ENCODE measurements at regions not wholly inside any gene's neighbourhood (a gene's known extent, or its start where the extent isn't known, plus 50 kb on each side); places are given as distances from the start of the nearest gene placed in this dataset.

DNA sequence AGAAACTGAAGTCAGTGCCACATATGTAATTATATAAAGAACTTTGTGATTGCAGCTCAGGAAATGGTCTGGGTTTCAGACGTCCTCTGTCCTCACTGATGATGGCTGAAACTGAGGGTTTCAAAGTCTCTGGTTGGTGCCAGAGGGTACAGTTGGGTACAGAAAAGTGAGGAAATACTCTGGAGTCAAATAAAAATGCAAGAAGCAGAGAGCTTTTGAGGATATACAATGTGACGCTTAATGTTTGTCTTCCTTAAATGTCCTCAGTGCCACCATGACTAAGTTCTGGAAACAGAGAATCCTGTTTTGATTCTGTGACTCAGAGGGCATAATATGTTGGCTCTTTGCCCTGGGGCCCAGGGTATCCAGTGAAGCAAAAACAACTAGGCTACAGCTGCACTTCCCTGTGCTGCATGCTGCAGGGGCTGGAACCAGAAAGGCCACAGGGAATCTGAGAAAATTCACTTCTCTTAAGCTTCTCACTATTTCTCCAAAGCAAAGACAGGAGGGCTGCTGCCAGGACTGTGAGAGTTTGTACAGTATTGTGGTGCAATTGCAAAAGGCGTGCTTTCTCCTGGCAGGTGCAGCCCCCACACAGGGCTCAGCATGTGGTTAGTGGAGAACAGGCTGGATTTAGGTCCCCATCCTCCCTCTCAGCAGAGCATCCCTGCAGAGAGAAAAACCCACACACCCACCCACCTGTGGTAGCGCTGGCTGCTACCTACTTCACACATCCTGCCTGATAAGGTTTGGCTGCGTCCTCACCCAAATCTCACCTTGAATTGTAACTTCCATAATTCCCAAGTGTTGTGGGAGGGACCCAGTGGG, 169.5 kb upstream of the SVIL start:
- ATAC-seq (no peak), DNase-seq (no peak)
- H3K36me3 Mint-ChIP-seq, result peaks cover 0 to 5% (median 0%) of the 10 kb centered on the region in 3 donors
- H3K27me3 Mint-ChIP-seq, result peaks cover 2 to 18% (median 7%) of the 10 kb centered on the region in 5 donors
- peaks cover 0 to 6% (median 0%) of the 10 kb centered on the region in 9 donors for H3K9me3 Mint-ChIP-seq
- H3K4me3 Mint-ChIP-seq, result no peak overlapping the region
- H3K27ac Mint-ChIP-seq, result no peak overlapping the region
- POLR2A ChIA-PET, result interaction anchor here (0.6 kb wide), 1 partner anchor 261 kb away, joined by 3 read pairs; no protein-coding TSS in a partner anchor
- peaks cover 0 to 2% (median 1%) of the 10 kb centered on the region in 4 donors for H3K4me1 Mint-ChIP-seq

DNA sequence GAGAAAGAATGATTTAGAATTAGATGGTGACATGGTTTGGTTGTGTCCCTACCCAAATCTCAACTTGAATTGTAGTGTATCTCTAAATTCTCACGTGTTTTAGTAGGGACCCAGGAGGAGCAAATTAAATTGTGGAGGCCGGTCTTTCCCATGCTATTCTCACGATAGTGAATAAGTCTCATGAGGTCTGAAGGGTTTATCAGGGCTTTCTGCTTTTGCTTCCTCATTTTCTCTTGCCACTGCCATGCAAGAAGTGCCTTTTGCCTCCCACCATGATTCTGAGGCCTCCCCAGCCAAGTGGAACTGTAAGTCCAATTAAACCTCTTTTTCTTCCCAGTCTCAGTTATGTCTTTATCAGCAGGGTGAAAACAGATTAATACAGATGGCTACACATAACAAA, 167.4 kb upstream of the SVIL start:
- Mint-ChIP-seq H3K4me1 (peaks cover 0 to 2% (median 1%) of the 10 kb centered on the region in 4 donors), H3K36me3 (peaks cover 0 to 5% (median 0%) of the 10 kb centered on the region in 3 donors), H3K4me3 (no peak overlapping the region), H3K27me3 (peaks cover 0 to 15% (median 7%) of the 10 kb centered on the region in 5 donors), H3K27ac (no peak overlapping the region), H3K9me3 (peaks cover 0 to 6% (median 0%) of the 10 kb centered on the region in 9 donors)
- POLR2A ChIA-PET, result no interaction called here
- no peak for ATAC-seq
- DNase-seq, result no peak

DNA sequence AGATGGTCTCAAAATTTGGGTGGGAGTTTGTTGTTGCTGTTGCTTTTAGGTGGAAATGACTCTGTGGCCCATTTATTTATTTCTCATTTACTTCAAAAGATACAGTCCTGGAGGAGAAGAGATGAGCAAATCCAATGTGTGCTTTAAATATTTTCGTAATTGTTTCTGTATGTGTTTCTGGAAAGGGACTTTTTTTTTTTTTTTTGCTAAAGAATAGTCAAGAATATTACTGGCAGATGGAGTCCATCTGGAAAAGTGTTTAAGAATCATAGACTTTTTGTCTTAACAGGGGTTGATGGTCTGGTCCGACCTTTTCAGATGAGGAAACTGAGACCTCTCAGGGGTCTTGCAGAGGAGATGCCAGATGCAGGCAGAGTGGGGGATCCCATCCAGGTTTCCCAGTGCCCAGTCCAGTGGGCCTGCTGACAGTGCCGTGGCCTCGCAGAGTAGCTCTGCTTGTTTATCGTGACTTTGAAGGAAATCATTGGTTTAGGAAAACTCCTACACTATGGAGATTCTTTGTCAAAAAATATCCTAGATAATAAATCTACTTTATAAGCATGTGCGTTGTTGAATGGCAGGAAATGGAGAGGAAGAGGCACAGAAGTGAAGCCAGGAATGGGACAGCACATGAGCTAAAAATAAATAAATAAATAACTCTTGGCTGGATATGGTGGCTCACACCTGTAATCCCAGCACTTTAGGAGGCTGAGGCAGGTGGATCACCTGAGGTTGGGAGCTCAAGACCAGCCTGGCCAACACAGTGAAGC, 164.3 kb upstream of the SVIL start:
- Mint-ChIP-seq H3K27me3 (peaks cover 0 to 8% (median 0%) of the 10 kb centered on the region in 5 donors), H3K4me3 (no peak overlapping the region), H3K27ac (no peak overlapping the region), H3K36me3 (no peaks in the 10 kb centered on the region), H3K9me3 (peaks cover 0 to 4% (median 0%) of the 10 kb centered on the region in 9 donors), H3K4me1 (peaks cover 0 to 2% (median 1%) of the 10 kb centered on the region in 4 donors)
- DNase-seq, result no peak
- no peak for ATAC-seq
- POLR2A ChIA-PET, result no interaction called here

DNA sequence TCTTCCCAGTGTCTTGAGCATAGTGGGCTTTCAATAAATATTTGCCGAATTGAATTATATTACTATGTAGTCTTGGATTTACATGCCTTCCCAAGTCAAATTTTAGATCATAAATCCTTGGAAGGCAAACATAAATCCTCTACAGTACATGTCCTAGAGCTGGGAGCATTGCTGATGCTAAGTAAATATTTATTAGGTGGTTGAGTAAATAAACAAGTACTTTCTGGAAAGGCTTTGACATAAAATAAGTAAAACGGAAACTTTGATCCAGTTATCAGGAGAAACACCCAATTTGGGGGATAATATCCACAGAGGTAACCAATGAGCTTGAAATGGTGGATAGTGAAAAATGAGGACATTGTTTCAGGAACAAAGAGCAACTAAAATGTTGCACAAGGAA, 162.8 kb upstream of the SVIL start:
- H3K4me1 Mint-ChIP-seq, result peaks cover 0 to 1% (median 0%) of the 10 kb centered on the region in 4 donors
- peaks cover 0 to 4% (median 0%) of the 10 kb centered on the region in 5 donors for H3K27me3 Mint-ChIP-seq
- H3K36me3 Mint-ChIP-seq, result no peaks in the 10 kb centered on the region
- no peak overlapping the region for H3K4me3 Mint-ChIP-seq
- DNase-seq, result no peak
- no peak overlapping the region for H3K27ac Mint-ChIP-seq
- ATAC-seq, result no peak
- H3K9me3 Mint-ChIP-seq, result peaks cover 0 to 4% (median 0%) of the 10 kb centered on the region in 9 donors
- POLR2A ChIA-PET, result no interaction called here

DNA sequence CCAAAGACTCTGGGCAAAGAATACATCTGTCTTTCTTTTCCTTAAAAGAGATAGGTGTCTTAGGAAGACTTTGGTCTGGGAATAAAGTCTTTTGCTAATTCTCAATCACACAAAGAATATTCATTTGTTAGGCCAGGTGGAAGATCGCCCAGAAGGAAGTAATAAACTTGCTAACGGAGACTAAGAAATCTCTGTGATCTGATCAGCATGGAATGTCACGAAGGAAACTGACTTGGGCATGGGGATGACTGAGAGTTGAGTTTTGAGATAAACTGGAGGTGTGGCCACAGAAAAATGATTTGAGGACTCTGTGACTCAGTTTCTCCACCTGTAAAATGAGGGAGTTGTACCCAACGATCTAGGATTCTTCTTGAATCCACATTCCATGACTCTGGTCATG, 161.1 kb upstream of the SVIL start:
- ATAC-seq, result no peak
- Mint-ChIP-seq H3K27me3 (peaks cover 0 to 4% (median 0%) of the 10 kb centered on the region in 5 donors), H3K4me1 (peaks cover 0 to 2% (median 0%) of the 10 kb centered on the region in 4 donors), H3K9me3 (no peaks in the 10 kb centered on the region), H3K27ac (no peak overlapping the region), H3K4me3 (no peak overlapping the region), H3K36me3 (no peaks in the 10 kb centered on the region)
- POLR2A ChIA-PET, result no interaction called here
- DNase-seq, result no peak

DNA sequence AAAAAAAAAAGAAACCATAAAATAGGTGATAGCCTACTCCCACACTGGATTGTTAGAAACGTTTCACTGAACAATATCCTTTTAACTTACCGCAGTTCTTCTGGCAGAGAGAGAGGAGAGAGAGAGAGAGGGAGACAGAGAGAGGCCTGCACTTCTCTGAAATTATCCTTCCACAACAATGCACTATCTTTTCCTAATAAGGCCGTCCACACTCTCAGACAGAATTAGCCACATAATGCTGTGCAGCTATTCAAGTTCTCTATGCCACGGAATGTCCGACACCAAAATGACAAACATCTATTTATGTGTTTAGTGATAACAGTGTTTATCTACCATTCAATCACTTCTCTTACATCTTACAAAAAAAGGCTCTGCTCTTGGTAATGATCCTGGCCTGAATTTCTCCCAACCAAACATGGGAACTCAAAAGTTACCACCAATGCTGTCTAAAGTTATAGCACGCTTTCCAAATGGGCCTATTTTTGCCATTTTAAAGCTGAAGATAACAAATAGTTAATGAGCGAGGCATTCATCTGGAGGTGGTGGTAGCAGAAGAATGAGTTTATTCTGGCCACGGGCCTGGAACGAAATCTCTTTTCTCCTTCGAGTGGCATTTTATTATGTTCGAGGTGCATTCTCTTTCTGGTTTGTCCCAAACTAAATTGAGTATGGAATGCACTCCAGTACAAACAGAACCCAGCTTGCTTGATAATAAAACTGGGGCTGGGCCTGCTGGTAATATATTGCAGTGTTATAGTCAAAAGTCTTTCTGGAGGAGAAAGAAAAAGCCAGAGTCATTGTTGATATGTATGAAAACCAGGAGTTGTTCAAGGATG, 160.2 kb upstream of the SVIL start:
- Mint-ChIP-seq H3K36me3 (no peaks in the 10 kb centered on the region), H3K9me3 (no peaks in the 10 kb centered on the region), H3K4me3 (no peak overlapping the region), H3K27ac (no peak overlapping the region), H3K27me3 (peaks cover 0 to 4% (median 0%) of the 10 kb centered on the region in 5 donors), H3K4me1 (peaks cover 0 to 2% (median 0%) of the 10 kb centered on the region in 4 donors)
- no peak for ATAC-seq
- POLR2A ChIA-PET, result interaction anchor here (0.7 kb wide), 1 partner anchor 768 kb away, joined by 4 read pairs; no protein-coding TSS in a partner anchor
- DNase-seq, result no peak

DNA sequence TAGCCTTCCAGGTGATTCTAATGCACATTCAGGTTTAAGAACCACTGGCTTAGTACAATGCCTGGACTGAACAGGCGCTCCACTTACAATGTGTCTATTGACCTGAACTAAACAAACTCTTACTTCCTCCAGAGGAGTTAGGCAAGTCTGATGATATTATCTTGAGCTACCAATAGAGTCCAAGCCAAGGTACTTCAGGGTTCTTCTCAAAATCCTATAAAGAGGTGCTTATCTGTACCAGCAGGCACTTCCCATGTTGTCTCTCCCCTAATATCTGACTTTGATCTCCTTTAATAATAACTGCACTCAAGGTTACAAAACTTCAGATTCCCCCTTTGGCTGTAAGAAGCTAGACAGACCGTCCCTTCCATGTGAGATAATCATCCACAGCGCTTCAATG, 157.0 kb upstream of the SVIL start:
- Mint-ChIP-seq H3K36me3 (peaks cover 0 to 7% (median 0%) of the 10 kb centered on the region in 3 donors), H3K27me3 (peaks cover 0 to 4% (median 0%) of the 10 kb centered on the region in 5 donors), H3K4me3 (no peak overlapping the region), H3K27ac (no peak overlapping the region), H3K9me3 (peaks cover 0 to 17% (median 3%) of the 10 kb centered on the region in 9 donors), H3K4me1 (peaks cover 0 to 2% (median 0%) of the 10 kb centered on the region in 4 donors)
- POLR2A ChIA-PET, result no interaction called here
- DNase-seq (no peak), ATAC-seq (no peak)

DNA sequence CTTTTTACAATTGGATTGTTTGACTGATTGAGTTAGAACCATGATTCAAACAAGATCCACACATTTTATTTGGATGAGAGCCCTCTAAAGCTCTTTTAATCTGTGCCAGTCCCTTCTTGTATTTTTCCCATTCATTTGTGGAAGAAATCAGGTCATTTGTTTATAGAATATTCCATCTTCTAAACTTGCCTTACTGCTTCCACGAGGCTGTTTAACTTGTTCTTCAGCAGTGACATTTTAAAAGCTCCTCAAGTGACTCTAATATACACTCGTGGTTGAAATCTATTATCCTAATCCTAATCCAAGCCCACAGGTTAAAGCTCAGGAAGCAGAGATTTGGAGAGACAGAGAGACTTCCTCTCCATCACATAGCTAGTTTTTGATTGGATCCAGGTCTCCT, 155.4 kb upstream of the SVIL start:
- peaks cover 0 to 2% (median 0%) of the 10 kb centered on the region in 4 donors for H3K4me1 Mint-ChIP-seq
- ATAC-seq, result no peak

DNA sequence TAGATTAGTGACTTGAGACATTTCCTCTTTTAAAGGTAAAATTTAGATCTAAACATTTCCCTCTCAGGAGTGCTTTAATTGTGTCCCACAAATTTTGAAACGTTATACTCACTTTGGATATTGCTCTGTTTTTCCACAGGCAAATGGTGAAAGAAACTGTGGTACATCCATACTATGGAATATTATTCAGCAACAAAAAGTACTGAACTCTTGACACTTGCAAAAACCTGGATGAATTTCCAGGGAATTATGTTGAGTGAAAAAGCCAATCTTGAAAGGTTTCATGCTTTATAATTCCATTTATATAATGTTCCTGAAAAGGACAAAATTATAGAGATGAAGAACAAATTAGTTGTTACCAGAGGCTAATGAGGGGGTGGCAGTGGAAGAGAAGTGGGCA, 153.3 kb upstream of the SVIL start:
- Mint-ChIP-seq H3K27me3 (peaks cover 0 to 4% (median 2%) of the 10 kb centered on the region in 5 donors), H3K4me3 (no peak overlapping the region), H3K36me3 (peaks cover 0 to 7% (median 0%) of the 10 kb centered on the region in 3 donors), H3K27ac (no peak overlapping the region), H3K4me1 (peaks cover 0 to 2% (median under 1%) of the 10 kb centered on the region in 4 donors), H3K9me3 (peaks cover 0 to 17% (median 3%) of the 10 kb centered on the region in 9 donors)
- ATAC-seq, result no peak
- POLR2A ChIA-PET, result no interaction called here
- no peak for DNase-seq

More for the DNA sequence above, 155.4 kb upstream of the SVIL start:
- H3K4me3 Mint-ChIP-seq, result no peak overlapping the region
- POLR2A ChIA-PET, result no interaction called here
- peaks cover 0 to 7% (median 0%) of the 10 kb centered on the region in 3 donors for H3K36me3 Mint-ChIP-seq
- H3K27ac Mint-ChIP-seq, result no peak overlapping the region
- peaks cover 0 to 17% (median 3%) of the 10 kb centered on the region in 9 donors for H3K9me3 Mint-ChIP-seq
- H3K27me3 Mint-ChIP-seq, result peaks cover 0 to 2% (median 0%) of the 10 kb centered on the region in 5 donors
- DNase-seq, result no peak

DNA sequence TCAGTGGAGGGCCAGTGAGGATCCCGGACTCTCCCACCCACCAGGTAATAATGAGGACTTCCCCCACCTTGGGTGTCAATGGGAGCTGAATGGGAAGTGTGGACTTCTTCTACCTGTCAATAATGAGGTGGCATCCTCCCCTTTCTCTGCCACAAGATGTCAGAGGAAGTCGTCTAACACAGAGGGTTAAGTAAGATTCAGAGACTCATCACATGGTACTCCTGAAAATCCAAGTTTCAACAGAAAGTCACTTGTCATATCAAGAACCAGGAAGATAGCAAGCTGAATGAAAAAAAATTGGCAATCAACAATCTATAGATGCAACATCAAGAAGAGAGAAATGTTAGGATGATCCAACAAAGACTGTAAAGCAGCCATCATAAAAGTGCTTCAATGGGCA, 150.9 kb upstream of the SVIL start:
- Mint-ChIP-seq H3K4me3 (no peak overlapping the region), H3K27me3 (peaks cover 4 to 14% (median 12%) of the 10 kb centered on the region in 5 donors), H3K9me3 (peaks cover 0 to 17% (median 3%) of the 10 kb centered on the region in 9 donors), H3K4me1 (peaks cover 0 to 3% (median 1%) of the 10 kb centered on the region in 4 donors), H3K36me3 (peaks cover 0 to 7% (median 0%) of the 10 kb centered on the region in 3 donors), H3K27ac (no peak overlapping the region)
- POLR2A ChIA-PET, result no interaction called here
- DNase-seq (no peak), ATAC-seq (no peak)

DNA sequence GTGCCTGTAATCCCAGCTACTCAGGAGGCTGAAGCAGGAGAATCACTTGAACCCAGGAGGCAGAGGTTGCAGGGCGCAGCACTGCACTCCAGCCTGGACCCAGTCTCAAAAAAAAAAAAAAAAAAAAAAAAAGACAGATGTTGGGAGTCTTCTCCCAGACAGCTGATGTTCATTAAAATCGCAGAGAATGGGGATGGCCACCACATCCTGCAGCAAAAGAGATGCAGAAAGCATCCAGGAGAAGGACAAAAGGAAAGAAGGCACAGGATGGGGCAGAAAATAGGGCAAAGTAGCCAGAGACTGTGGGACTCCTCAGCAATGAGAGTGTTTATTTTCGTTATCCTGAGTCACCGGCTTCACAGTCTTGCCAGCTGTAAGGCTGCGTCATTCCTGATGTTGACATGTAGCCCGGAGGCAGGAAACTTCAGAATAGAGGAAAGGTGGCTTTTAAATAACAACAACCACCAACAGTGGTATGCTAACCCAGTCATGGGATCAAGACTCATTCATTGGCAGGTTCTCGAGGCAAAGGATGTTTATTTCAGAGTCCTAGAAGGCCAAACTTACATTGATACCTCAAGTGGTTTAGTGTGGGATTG, 149.5 kb upstream of the SVIL start:
- Mint-ChIP-seq H3K4me3 (no peak overlapping the region), H3K27ac (no peak overlapping the region), H3K27me3 (peaks cover 5 to 20% (median 15%) of the 10 kb centered on the region in 5 donors), H3K36me3 (peaks cover 0 to 7% (median 2%) of the 10 kb centered on the region in 3 donors), H3K9me3 (peaks cover 0 to 17% (median 3%) of the 10 kb centered on the region in 9 donors), H3K4me1 (peaks cover 0 to 3% (median 1%) of the 10 kb centered on the region in 4 donors)
- no peak for DNase-seq
- POLR2A ChIA-PET, result no interaction called here
- ATAC-seq, result no peak
